Eye (tissue), 1 donor: ENCODE measurements at regions not wholly inside any gene's neighbourhood (a gene's known extent, or its start where the extent isn't known, plus 50 kb on each side); places are given as distances from the start of the nearest gene placed in this dataset.
A peak's percentile ranks its signal among the peaks of the same experiment; 100 is the strongest.
"Not testable (repeated sequence)": the region's sequence is repeated elsewhere in the genome, so short reads cannot be mapped to it uniquely, and the experiment has no call there.

Source experiments
- DNase-seq: peaks from one replicate; pipeline ENCODE4 v3.0.0-alpha.2; 2015

GRCh38 chr15:36110659-36110993 is 468.8 kb upstream of the CDIN1 start:
- no peak for DNase-seq

DNA sequence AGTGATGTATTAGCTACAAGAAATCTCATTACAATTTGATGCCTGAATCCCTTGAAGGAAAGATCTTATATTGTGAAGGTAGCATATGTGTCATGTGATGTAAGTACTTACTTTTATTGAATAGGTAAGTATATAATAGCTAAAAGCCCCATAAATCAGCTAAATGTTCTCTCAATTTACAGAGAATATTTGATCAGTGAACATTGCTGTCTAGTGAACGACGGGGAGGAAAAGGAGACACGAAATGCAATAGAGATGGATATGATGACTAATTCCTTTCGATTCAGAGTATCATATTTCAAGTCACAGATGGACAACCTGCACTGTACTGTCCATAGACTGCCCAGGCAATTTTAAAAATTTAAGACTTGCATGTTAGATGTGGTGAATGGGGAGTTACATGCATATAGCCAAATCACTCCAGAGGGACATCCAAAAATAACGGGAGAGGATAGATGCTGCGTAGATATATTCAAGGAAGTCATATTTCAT is 462.1 kb upstream of the CDIN1 start:
- no peak for DNase-seq

- DNase-seq = no peak
Observed at GRCh38 chr15:36126194-36126593, 453.2 kb upstream of the CDIN1 start.

DNA sequence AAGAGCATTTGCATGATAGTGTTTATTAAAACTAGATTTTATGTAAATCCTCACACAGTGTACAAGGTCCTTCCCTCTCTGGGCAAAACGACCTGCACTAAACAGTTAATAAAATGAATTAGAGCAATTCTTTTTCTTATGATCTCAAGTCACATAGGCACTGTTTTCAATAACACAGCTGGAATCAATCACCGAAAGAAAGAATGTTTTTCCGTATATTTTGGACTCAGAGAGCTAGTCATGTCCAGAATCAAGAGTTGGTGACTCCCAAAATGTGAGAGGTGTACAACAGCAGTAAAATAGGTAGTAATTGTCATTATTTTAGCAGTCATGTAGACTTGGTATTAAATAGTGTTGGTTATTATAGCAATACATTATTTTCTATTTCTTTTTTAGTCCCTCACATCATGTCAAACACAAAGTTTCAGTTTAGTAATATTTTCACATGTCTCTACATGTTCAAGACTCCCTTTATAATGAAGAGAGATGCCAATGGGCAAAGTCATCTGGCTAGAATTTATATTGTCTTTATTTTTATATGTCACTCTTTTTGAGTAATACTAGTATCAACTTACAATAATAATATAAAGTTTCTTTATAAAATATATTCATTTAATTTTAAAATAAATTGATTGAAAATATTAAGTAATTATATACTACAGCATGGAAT is 448.6 kb upstream of the CDIN1 start:
- no peak for DNase-seq

- DNase-seq = no peak
Observed at GRCh38 chr15:36133742-36134141, 445.7 kb upstream of the CDIN1 start.

- DNase-seq = no peak
Observed at GRCh38 chr15:36136049-36136448, 443.4 kb upstream of the CDIN1 start.

GRCh38 chr15:36152936-36153335 is 426.5 kb upstream of the CDIN1 start:
- no peak for DNase-seq

- no peak for DNase-seq
Observed at GRCh38 chr15:36156879-36157427, 422.5 kb upstream of the CDIN1 start.

- DNase-seq = no peak
Observed at GRCh38 chr15:36160351-36160750, 419.1 kb upstream of the CDIN1 start.

DNA sequence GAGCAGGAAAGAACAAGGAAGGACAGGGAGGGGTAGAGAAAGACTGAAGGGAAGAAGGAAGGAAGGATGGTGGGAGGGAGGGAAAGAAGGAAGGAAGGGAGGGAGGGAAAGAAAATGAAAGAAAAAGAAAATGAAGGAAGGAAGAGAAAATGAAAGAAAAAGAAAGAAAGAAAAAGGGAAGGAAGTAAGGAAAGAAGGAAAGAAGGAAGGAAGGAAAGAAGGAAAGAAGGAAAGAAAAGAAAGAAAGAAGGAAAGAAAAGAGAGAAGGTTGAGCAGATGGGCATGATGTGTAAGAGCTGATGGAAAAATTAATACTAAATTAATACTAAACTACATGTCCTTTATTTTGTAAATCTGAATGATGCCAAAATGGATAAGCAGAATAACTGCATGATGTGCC is 418.3 kb upstream of the CDIN1 start:
- no peak for DNase-seq

DNA sequence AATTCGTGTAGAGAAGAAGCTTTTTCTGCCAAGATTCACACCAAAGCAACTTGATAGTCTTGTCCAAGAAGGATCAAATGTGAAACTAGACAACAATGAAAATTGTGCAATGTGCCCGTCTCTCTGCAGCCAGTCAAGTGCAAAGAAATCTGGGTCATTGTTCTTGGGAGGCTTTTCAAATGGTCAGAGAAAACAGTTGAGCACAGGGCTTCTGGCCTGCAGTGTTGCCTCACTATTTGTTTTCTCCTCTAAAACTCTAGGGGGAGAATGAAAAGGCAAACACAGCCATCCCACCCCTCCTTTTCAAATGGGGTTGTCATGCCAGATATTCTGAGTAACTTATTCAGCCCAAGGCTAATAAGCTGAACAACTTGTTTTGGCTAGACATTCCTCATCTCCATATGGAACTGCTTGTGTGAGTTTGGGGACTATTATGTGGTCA is 417.6 kb upstream of the CDIN1 start:
- DNase-seq = peak; percentile 74

DNA sequence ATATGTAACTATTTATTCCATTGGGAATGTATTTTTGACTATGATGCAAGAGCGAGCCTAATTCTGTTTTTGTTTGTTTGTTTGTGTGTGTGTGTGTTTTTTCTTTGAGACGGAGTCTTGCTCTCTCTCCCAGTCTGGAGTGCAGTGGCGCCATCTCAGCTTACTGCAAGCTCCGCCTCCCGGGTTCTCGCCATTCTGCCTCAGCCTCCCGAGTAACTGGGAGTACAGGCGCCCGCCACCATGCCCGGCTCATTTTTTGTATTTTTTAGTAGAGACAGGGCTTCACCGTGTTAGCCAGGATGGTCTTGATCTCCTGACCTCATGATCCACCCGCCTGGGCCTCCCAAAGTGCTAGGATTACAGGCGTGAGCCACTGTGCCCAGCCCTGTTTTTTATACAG is 415.4 kb upstream of the CDIN1 start:
- not testable (repeated sequence) for DNase-seq

DNA sequence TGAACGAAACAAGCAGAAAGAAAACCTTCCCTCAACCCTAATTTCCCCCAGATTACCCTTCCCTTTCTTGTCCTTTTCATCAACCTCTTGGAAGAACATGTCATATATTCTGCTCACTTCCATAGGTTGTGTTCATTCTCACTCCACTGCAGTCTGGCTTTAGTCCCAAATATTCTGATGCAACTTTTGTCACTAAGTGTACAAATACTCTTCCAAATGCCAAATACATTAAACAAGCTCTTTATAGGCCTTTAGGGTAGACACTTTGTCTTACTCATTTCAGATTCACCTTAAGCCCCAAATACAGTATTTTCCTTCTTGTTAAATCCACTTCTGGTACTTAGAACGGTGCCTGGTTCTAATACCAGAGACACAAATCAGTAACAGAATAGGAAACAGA is 406.5 kb upstream of the CDIN1 start:
- no peak for DNase-seq

GRCh38 chr15:36175186-36175740 is 404.2 kb upstream of the CDIN1 start:
- no peak for DNase-seq

DNA sequence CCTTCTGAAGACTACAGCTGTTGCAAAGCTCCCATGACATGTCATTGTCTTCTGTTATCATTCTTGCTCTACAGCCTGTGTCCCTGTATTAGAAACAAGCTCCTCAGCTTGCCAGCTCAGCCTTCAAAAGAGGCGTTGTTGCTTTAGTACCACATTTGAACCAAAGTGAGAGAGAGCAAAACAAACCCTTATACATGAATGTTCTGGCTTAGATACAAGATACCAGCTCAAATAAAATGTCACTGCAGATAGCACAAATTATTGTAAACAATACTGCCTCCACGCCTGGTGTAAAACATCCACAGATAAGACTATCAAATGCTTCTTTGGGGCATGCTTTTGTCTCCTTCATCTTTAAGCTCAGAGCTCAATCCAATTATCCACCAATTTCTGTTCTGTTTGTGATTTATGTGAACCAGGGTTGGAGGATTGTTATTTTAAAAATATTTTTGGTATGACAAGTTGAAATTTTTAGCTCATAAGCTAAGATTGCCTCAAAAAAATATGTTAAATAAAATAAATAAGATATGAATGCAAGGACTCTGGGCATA is 403.6 kb upstream of the CDIN1 start:
- peak; percentile 17 for DNase-seq

DNA sequence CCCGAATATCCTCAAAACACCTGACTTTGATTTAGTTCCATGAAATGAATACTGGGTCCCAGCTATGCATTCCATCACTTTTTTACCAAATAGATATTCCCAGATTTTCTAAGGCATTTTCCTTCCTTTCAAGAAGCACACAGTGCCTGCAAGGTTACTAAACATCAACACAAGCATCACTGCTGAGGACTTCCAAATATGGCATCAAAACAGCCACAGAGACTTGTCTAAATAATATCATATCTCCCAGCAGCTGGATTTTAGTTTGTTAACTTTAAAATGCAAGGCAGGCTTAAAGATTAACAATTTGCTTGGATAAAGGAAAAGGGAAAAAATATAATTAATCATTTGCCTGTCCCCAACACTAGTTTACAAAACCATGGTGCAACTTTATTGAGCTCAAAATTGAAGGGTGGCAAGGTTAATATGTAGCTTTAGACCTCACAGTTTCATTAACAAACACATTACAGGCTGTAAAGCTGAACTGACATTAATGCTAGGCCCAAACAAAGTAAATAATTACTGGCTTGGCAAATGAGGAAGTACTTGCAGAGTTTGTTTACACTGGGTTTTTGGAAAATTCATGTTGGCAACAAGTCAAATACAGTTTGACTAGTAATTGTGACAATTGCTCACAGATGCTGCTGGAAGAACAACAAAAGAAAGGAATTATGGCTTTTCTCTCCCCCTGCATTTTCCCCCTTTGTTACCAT is 401.7 kb upstream of the CDIN1 start:
- DNase-seq = peak; percentile 77

DNA sequence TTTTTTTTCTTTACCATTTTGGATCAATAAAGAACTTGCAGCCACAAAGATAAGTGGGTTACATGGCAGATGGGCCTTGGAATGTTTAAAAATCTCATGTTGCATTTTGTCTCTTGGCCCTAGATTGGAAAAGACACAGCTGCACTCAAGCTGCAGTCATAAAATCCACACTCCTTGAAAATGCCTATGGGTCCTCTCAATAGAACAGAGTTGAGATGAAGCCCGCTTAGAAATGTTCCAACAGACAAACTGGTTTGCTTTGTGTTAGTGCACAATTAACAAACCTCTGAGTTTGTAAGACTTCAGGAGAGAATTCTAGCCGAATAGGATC is 401.2 kb upstream of the CDIN1 start:
- no peak for DNase-seq

GRCh38 chr15:36183201-36183600 is 396.2 kb upstream of the CDIN1 start:
- DNase-seq = no peak

GRCh38 chr15:36185438-36185837 is 394.0 kb upstream of the CDIN1 start:
- DNase-seq = no peak

- no peak for DNase-seq
Observed at GRCh38 chr15:36185845-36186244, 393.6 kb upstream of the CDIN1 start.

GRCh38 chr15:36186376-36186775 is 393.1 kb upstream of the CDIN1 start:
- DNase-seq = no peak

DNA sequence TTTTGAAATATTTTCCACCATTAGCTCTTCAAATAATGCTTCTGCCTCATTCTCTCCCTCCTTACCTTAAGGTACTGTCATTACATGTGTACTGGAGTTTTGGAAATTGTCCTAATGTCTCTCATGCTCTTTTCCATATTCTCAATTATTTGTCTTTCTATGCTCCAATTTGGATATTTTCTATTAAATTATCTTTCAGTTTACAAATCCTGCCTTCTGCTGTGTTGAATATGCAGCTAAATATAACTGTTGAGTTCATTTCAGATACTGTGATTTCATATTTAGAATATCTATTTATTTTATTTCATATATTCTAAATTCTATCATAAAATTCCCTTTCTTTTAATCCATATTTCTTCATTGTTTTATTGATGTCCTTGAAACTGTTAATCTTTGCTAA is 388.0 kb upstream of the CDIN1 start:
- no peak for DNase-seq

- not testable (repeated sequence) for DNase-seq
Observed at GRCh38 chr15:36195361-36196007, 383.9 kb upstream of the CDIN1 start.
